OCI-LY1 (cell line): ENCODE measurements at regions not wholly inside any gene's neighbourhood (a gene's known extent, or its start where the extent isn't known, plus 50 kb on each side); places are given as distances from the start of the nearest gene placed in this dataset.

Experiments
- H2AFZ ChIP-seq: fragments of 200-600 bp; sonication (generic), shearing (Covaris generic); 2 replicates; pipeline ENCODE4 v1.6.0; 2014; ENCODE audit warnings: antibody characterized with exemption, mild to moderate bottlenecking, low read length
- H3F3A ChIP-seq: fragments of 200-600 bp; sonication (generic), shearing (Covaris generic); 2 replicates; pipeline ENCODE4 v1.6.0; 2014; ENCODE audit warnings: mild to moderate bottlenecking, antibody characterized with exemption, low read length, moderate library complexity; ENCODE audit not compliant: insufficient read depth
- H3K27ac ChIP-seq: fragments of 200-600 bp; sonication (generic); 2 replicates; pipeline ENCODE4 v1.5.1; 2014; ENCODE audit warnings: low read length, mixed run types, mild to moderate bottlenecking, low read depth; ENCODE audit not compliant: poor library complexity, severe bottlenecking
- H3K27me3 ChIP-seq: fragments of 200-600 bp; sonication (generic); 2 replicates; pipeline ENCODE4 v1.6.0; 2014; ENCODE audit warnings: antibody characterized with exemption, mild to moderate bottlenecking, low read length, moderate library complexity; ENCODE audit not compliant: insufficient read depth
- H3K36me3 ChIP-seq: fragments of 200-600 bp; sonication (generic); 2 replicates; pipeline ENCODE4 v1.6.1; 2014; ENCODE audit warnings: mild to moderate bottlenecking, antibody characterized with exemption, low read length, moderate library complexity, mixed read lengths; ENCODE audit not compliant: insufficient read depth
- H3K4me1 ChIP-seq: fragments of 200-600 bp; sonication (generic); 2 replicates; pipeline ENCODE4 v1.5.1; 2014; ENCODE audit warnings: mild to moderate bottlenecking, low read length, moderate library complexity; ENCODE audit not compliant: insufficient read depth, severe bottlenecking
- H3K4me2 ChIP-seq: fragments of 200-600 bp; sonication (generic), shearing (Covaris generic); 2 replicates; pipeline ENCODE4 v1.6.1; 2014; ENCODE audit warnings: low read length
- H3K4me3 ChIP-seq: fragments of 200-600 bp; sonication (generic); 2 replicates; pipeline ENCODE4 v1.5.1; 2014; ENCODE audit warnings: low read length, low read depth, mild to moderate bottlenecking, mixed read lengths; ENCODE audit not compliant: poor library complexity, severe bottlenecking
- H3K79me2 ChIP-seq: fragments of 200-600 bp; shearing (Covaris generic); 2 replicates; pipeline ENCODE4 v1.6.1; 2016; ENCODE audit warnings: mixed run types, low read length, mixed read lengths; ENCODE audit not compliant: insufficient read depth
- H3K9ac ChIP-seq: fragments of 200-600 bp; sonication (generic), shearing (Covaris generic); 2 replicates; pipeline ENCODE4 v1.6.1; 2014; ENCODE audit warnings: mild to moderate bottlenecking, low read length, mixed read lengths
- H3K9me2 ChIP-seq: fragments of 200-600 bp; sonication (generic), shearing (Covaris generic); 2 replicates; pipeline ENCODE4 v1.6.1; 2014; ENCODE audit warnings: low read depth, mild to moderate bottlenecking, low read length, mixed read lengths
- H3K9me3 ChIP-seq: fragments of 200-600 bp; shearing (Covaris generic); 2 replicates; pipeline ENCODE4 v1.6.1; 2014; ENCODE audit warnings: low read length, mixed read lengths
- H4K20me1 ChIP-seq: fragments of 200-600 bp; sonication (generic), shearing (Covaris generic); 2 replicates; pipeline ENCODE4 v1.6.0; 2016; ENCODE audit warnings: mild to moderate bottlenecking, low read length; ENCODE audit not compliant: insufficient read depth
- EZH2 ChIP-seq: fragments of 200-600 bp; sonication (generic), shearing (Covaris generic); IDR thresholded peaks from 2 replicates; pipeline ENCODE4 v1.8.0; 2017; ENCODE audit warnings: borderline replicate concordance, mixed run types, mild to moderate bottlenecking, antibody characterized with exemption, low read length, moderate library complexity, mixed read lengths
- TF ChIP-seq, protein P1 (sequence below): fragments of 200-600 bp; sonication (generic), shearing (Covaris generic); IDR thresholded peaks from 2 replicates; pipeline ENCODE4 v1.5.1; 2017; ENCODE audit warnings: mild to moderate bottlenecking, antibody characterized with exemption, low read length, moderate library complexity, mixed read lengths

DNA sequence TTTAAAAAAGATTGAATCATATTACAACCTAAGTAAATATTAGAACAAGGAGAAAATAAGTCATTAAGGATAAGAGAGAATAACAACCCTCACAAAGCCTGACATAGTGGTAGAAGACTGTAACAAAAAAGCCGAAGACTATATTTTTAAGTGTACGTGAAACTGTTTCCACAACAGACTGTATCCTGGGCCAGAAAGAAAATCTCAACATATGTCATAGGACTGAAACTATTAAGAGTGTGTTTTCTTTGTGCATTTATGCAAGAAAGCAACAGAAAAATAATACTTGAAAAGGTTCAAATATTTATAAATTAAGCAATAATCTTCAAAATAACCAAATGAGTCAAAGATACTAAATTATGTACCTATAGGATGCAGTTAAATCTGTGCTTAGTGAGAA is 309.8 kb downstream of the CASP12 start:
- Histone ChIP-seq H3K27ac (no peak overlapping the region), H3K4me3 (no peak overlapping the region), H3K9me3 (no peaks in the 10 kb centered on the region), H3K4me2 (no peak overlapping the region), H3K36me3 (no peaks in the 10 kb centered on the region), H3K27me3 (no peaks in the 10 kb centered on the region), H2AFZ (no peak overlapping the region), H3K4me1 (no peaks in the 10 kb centered on the region), H3F3A (no peaks in the 10 kb centered on the region), H3K9me2 (no peaks in the 10 kb centered on the region), H4K20me1 (no peaks in the 10 kb centered on the region), H3K79me2 (no peaks in the 10 kb centered on the region), H3K9ac (no peak overlapping the region)
- TF ChIP-seq, protein P1, sequence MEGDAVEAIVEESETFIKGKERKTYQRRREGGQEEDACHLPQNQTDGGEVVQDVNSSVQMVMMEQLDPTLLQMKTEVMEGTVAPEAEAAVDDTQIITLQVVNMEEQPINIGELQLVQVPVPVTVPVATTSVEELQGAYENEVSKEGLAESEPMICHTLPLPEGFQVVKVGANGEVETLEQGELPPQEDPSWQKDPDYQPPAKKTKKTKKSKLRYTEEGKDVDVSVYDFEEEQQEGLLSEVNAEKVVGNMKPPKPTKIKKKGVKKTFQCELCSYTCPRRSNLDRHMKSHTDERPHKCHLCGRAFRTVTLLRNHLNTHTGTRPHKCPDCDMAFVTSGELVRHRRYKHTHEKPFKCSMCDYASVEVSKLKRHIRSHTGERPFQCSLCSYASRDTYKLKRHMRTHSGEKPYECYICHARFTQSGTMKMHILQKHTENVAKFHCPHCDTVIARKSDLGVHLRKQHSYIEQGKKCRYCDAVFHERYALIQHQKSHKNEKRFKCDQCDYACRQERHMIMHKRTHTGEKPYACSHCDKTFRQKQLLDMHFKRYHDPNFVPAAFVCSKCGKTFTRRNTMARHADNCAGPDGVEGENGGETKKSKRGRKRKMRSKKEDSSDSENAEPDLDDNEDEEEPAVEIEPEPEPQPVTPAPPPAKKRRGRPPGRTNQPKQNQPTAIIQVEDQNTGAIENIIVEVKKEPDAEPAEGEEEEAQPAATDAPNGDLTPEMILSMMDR, result no peak
- no peak for TF ChIP-seq EZH2

DNA sequence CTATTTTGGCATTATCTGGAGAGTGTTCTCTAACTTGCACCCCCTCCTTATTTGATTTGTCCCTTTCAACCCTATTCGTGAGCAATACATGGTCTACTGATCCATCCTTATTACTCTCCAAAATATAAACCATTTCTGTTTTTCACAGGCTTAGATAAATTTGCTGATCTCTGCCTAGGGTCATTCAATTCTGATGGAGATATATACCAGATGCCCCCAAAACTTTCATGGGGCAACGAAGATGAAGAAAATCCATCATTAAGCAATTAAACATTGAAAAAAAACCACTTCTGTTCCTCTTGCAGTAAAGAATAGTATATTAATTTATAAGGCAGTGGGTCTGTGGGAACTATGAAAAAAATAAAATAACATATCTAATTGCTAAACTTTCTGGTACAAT is 313.4 kb downstream of the CASP12 start:
- Histone ChIP-seq H3K36me3 (no peaks in the 10 kb centered on the region), H3K4me2 (no peak overlapping the region), H3F3A (no peaks in the 10 kb centered on the region), H3K9me2 (no peaks in the 10 kb centered on the region), H3K4me3 (no peak overlapping the region), H3K9me3 (no peaks in the 10 kb centered on the region), H3K4me1 (no peaks in the 10 kb centered on the region), H3K27ac (no peak overlapping the region), H4K20me1 (no peaks in the 10 kb centered on the region), H3K79me2 (no peaks in the 10 kb centered on the region), H3K27me3 (no peaks in the 10 kb centered on the region), H2AFZ (no peak overlapping the region), H3K9ac (no peak overlapping the region)
- TF ChIP-seq, protein P1, result no peak
- no peak for TF ChIP-seq EZH2

DNA sequence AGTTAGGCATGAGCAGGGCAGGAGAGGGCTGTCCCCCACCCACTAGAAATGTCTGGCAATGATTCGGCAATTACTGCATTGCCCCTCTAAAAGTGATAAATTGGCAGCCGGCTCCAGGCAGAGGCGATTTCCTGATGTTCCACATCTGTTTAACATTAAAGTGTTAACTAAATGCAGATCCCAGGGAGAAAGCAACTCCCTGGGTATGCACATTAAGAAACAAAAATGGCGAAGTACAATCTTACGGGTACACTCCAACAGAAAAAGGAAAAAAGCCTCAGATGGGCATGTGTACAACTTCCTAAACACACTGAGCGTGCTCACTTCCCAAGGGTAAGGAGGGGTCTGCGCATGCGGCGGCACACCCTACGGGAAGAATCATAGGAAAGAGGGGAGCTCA is 314.4 kb downstream of the CASP12 start:
- Histone ChIP-seq H2AFZ (no peak overlapping the region), H3K4me2 (no peak overlapping the region), H3K4me3 (no peak overlapping the region), H3K27me3 (no peaks in the 10 kb centered on the region), H3K9me2 (no peaks in the 10 kb centered on the region), H3K36me3 (no peaks in the 10 kb centered on the region), H3F3A (no peaks in the 10 kb centered on the region), H4K20me1 (no peaks in the 10 kb centered on the region), H3K79me2 (no peaks in the 10 kb centered on the region), H3K27ac (no peak overlapping the region), H3K9me3 (no peaks in the 10 kb centered on the region), H3K4me1 (no peaks in the 10 kb centered on the region), H3K9ac (no peak overlapping the region)
- TF ChIP-seq, protein P1, result no peak
- no peak for TF ChIP-seq EZH2
